ENCODE measurements at regions not wholly inside any gene's neighbourhood (a gene's known extent, or its start where the extent isn't known, plus 50 kb on each side); places are given as distances from the start of the nearest gene placed in this dataset.

- H3K4me3 Mint-ChIP-seq, result no peak overlapping the region
- no peaks in the 10 kb centered on the region for H3K36me3 Mint-ChIP-seq (ENCODE audit: low read depth)
- H3K9me3 Mint-ChIP-seq, result peaks cover 15% of the 10 kb centered on the region
- H3K4me1 Mint-ChIP-seq (ENCODE audit: low read depth), result peaks cover 3% of the 10 kb centered on the region
- no peaks in the 10 kb centered on the region for H3K27me3 Mint-ChIP-seq
- no peak overlapping the region for H3K27ac Mint-ChIP-seq
- DNase-seq, result no peak
Observed at GRCh38 chr7:80362677-80363076, 149.2 kb downstream of the GNAT3 start.

DNA sequence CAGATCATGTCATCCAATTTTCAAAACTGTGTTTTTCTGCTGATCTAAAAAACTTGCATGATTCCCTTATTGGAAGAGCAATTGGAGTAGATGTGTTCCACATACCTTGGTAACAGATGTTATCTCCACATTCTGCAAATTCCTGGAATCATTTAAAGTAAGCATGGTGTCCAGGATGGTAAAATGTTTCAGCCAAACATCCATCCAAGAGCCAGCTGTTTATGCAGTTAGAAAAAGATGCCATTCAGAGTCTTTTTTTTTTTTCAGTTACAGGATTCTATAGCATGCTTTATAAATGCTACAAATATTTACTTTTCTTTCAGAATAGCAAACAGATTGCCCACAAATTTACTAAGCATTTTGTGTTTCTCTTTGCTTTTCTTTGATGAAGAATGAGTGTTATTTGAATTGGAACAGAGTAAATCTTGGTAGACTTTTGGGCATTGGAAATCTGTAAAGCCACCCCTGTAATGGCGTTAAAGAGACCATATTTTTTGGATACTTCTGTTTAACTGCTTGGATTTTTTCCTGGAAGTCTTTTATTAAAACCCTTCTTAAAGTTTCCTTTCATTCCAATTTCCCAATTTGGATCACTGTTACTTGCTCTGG, 149.8 kb downstream of the GNAT3 start:
- no peak for DNase-seq
- Mint-ChIP-seq H3K4me3 (no peak overlapping the region), H3K36me3 (ENCODE audit: low read depth) (no peaks in the 10 kb centered on the region), H3K4me1 (ENCODE audit: low read depth) (peaks cover 3% of the 10 kb centered on the region), H3K9me3 (peaks cover 15% of the 10 kb centered on the region), H3K27me3 (no peaks in the 10 kb centered on the region), H3K27ac (no peak overlapping the region)

DNA sequence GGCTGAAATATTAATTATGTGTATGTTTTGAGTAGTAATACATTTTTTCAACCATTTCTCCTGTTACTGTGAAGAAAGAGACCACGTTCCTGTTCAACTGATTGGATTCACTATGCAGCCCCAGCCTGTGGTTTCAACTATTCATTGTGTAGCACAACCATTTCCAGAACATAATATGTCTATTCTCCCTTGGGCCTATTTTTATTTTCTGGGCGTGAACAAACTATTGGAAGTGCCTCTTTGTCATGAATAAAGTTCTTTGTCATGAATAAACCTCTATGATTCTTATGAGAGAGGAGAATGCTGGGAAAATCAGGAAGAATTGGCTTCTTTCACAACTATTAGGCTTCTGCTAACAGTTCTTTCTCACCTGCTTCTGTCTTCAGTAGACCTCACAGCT, 152.4 kb downstream of the GNAT3 start:
- no peak for DNase-seq
- H3K27me3 Mint-ChIP-seq, result no peaks in the 10 kb centered on the region

GRCh38 chr7:80359029-80359428, 152.8 kb downstream of the GNAT3 start:
- Mint-ChIP-seq H3K27ac (no peak overlapping the region), H3K9me3 (peaks cover 4% of the 10 kb centered on the region), H3K4me3 (no peak overlapping the region)

More for the DNA sequence above, 152.4 kb downstream of the GNAT3 start:
- no peaks in the 10 kb centered on the region for H3K36me3 Mint-ChIP-seq (ENCODE audit: low read depth)
- no peak overlapping the region for H3K27ac Mint-ChIP-seq
- peaks cover 3% of the 10 kb centered on the region for H3K4me1 Mint-ChIP-seq (ENCODE audit: low read depth)
- H3K9me3 Mint-ChIP-seq, result peaks cover 4% of the 10 kb centered on the region
- no peak overlapping the region for H3K4me3 Mint-ChIP-seq

GRCh38 chr7:80357530-80357929, 154.3 kb downstream of the GNAT3 start:
- H3K36me3 Mint-ChIP-seq (ENCODE audit: low read depth), result no peaks in the 10 kb centered on the region

More at GRCh38 chr7:80359029-80359428, 152.8 kb downstream of the GNAT3 start:
- Mint-ChIP-seq H3K36me3 (ENCODE audit: low read depth) (no peaks in the 10 kb centered on the region), H3K4me1 (ENCODE audit: low read depth) (peaks cover 3% of the 10 kb centered on the region), H3K27me3 (no peaks in the 10 kb centered on the region)
- no peak for DNase-seq

DNA sequence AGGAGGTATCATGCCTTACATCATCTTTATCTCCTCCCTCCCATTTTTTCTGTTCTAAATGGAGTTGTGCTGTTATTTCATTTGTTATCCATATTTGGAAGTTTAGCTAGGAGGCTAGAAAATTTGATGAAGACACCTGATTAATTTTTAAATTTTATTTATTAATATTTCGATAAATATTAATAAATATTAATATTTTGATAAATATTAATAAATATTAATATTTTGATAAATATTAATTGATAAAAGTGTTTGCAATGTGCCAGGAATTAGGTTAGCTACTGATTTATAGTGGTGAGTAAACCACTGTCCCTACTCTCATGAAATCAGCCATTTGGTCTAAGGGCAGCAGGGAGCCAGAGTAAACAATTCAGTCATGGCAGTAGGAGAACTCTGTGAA, 161.4 kb downstream of the GNAT3 start:
- DNase-seq, result no peak
- Mint-ChIP-seq H3K4me1 (ENCODE audit: low read depth) (peaks cover 15% of the 10 kb centered on the region), H3K27ac (no peak overlapping the region), H3K36me3 (ENCODE audit: low read depth) (no peaks in the 10 kb centered on the region), H3K9me3 (no peaks in the 10 kb centered on the region), H3K4me3 (no peak overlapping the region), H3K27me3 (no peaks in the 10 kb centered on the region)

More at GRCh38 chr7:80357530-80357929, 154.3 kb downstream of the GNAT3 start:
- no peak overlapping the region for H3K4me3 Mint-ChIP-seq
- no peaks in the 10 kb centered on the region for H3K27me3 Mint-ChIP-seq
- H3K4me1 Mint-ChIP-seq (ENCODE audit: low read depth), result no peaks in the 10 kb centered on the region
- no peak for DNase-seq
- peaks cover 4% of the 10 kb centered on the region for H3K9me3 Mint-ChIP-seq
- no peak overlapping the region for H3K27ac Mint-ChIP-seq

GRCh38 chr7:80348223-80348622, 163.6 kb downstream of the GNAT3 start:
- Mint-ChIP-seq H3K4me1 (ENCODE audit: low read depth) (peaks cover 15% of the 10 kb centered on the region), H3K9me3 (no peaks in the 10 kb centered on the region), H3K36me3 (ENCODE audit: low read depth) (no peaks in the 10 kb centered on the region), H3K4me3 (no peak overlapping the region), H3K27ac (no peak overlapping the region), H3K27me3 (no peaks in the 10 kb centered on the region)
- no peak for DNase-seq

DNA sequence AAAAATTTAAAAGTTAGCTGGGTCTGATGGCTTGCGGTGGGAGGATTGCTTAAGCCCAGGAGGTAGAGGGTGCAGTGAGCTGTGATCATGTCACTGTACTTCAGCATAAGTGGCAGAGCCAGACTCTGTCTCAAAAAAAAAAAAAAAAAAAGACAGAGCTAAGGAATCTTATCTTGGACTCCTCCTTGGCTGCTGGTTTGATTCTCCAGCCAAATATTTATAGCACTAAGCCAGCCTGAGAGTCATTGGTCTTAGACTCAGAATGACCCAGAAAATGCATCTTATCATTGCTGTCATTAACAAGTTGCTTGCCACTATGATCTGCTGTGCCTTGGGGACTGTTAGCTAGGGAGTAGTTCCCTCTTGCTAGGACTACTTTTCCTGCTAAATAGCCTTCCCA, 164.7 kb downstream of the GNAT3 start:
- no peaks in the 10 kb centered on the region for H3K9me3 Mint-ChIP-seq
- peak overlapping the region; percentile 76 for H3K27ac Mint-ChIP-seq
- H3K27me3 Mint-ChIP-seq, result no peaks in the 10 kb centered on the region
- no peaks in the 10 kb centered on the region for H3K36me3 Mint-ChIP-seq (ENCODE audit: low read depth)
- no peak for DNase-seq
- H3K4me1 Mint-ChIP-seq (ENCODE audit: low read depth), result peaks cover 15% of the 10 kb centered on the region
- H3K4me3 Mint-ChIP-seq, result no peak overlapping the region

DNA sequence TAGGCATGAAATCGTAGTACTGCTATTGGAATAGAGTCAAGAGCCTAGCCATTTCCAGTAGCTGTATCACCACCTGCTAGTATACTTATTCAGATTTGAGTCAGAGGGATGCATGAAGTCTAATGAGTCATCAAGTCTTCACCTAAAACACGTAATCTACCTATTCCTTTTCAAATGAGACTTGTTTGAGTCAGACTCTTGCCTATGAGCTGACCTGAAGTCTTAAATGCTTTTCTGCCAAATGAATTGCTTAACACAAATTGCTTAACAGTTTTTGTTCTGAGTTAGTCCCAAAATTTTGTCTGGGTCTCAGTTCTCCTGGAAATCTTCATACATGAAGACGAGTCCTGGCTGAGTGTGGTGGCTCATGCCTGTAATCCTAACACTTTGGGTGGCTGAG, 165.2 kb downstream of the GNAT3 start:
- H3K36me3 Mint-ChIP-seq (ENCODE audit: low read depth), result no peaks in the 10 kb centered on the region
- H3K27ac Mint-ChIP-seq, result peak overlapping the region; percentile 76
- no peak overlapping the region for H3K4me3 Mint-ChIP-seq
- H3K4me1 Mint-ChIP-seq (ENCODE audit: low read depth), result peaks cover 15% of the 10 kb centered on the region
- H3K27me3 Mint-ChIP-seq, result no peaks in the 10 kb centered on the region
- no peak for DNase-seq
- H3K9me3 Mint-ChIP-seq, result no peaks in the 10 kb centered on the region

- H3K4me1 Mint-ChIP-seq (ENCODE audit: low read depth), result no peaks in the 10 kb centered on the region
- H3K4me3 Mint-ChIP-seq, result no peak overlapping the region
- H3K27ac Mint-ChIP-seq, result no peak overlapping the region
- no peaks in the 10 kb centered on the region for H3K9me3 Mint-ChIP-seq
- DNase-seq, result no peak
- H3K27me3 Mint-ChIP-seq, result no peaks in the 10 kb centered on the region
- H3K36me3 Mint-ChIP-seq (ENCODE audit: low read depth), result no peaks in the 10 kb centered on the region
Observed at GRCh38 chr7:80335511-80336231, 176.2 kb downstream of the GNAT3 start.

GRCh38 chr7:80334908-80335307, 177.0 kb downstream of the GNAT3 start:
- H3K4me3 Mint-ChIP-seq, result no peak overlapping the region
- H3K27ac Mint-ChIP-seq, result no peak overlapping the region
- H3K9me3 Mint-ChIP-seq, result no peaks in the 10 kb centered on the region
- DNase-seq, result no peak
- no peaks in the 10 kb centered on the region for H3K36me3 Mint-ChIP-seq (ENCODE audit: low read depth)
- no peaks in the 10 kb centered on the region for H3K27me3 Mint-ChIP-seq
- H3K4me1 Mint-ChIP-seq (ENCODE audit: low read depth), result no peaks in the 10 kb centered on the region

- no peaks in the 10 kb centered on the region for H3K9me3 Mint-ChIP-seq
- H3K27ac Mint-ChIP-seq, result no peak overlapping the region
- H3K4me1 Mint-ChIP-seq (ENCODE audit: low read depth), result no peaks in the 10 kb centered on the region
- H3K36me3 Mint-ChIP-seq (ENCODE audit: low read depth), result no peaks in the 10 kb centered on the region
- DNase-seq, result no peak
- no peak overlapping the region for H3K4me3 Mint-ChIP-seq
- no peaks in the 10 kb centered on the region for H3K27me3 Mint-ChIP-seq
Observed at GRCh38 chr7:80334196-80334595, 177.7 kb downstream of the GNAT3 start.

DNA sequence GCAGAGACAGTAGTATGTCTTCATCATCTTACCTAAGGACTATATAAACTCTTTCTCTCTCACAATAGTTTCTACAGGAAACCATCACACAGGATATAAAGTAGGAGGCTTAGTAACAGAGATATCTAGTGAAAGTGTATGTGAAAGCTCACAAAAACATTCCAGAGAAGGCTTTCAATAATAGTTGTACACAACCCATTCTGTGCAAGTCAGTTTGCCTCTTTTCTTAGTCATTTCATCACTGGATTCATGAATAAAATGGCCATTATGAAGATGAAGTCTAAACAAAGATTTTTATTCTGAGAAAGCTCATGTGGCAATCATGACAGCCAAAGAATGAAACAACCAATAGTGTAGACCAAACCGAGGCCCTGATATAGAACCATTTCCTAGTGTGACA, 178.8 kb downstream of the GNAT3 start:
- peaks cover 4% of the 10 kb centered on the region for H3K9me3 Mint-ChIP-seq
- no peaks in the 10 kb centered on the region for H3K4me1 Mint-ChIP-seq (ENCODE audit: low read depth)
- no peak for DNase-seq
- no peaks in the 10 kb centered on the region for H3K36me3 Mint-ChIP-seq (ENCODE audit: low read depth)
- H3K27ac Mint-ChIP-seq, result no peak overlapping the region
- no peak overlapping the region for H3K4me3 Mint-ChIP-seq
- H3K27me3 Mint-ChIP-seq, result no peaks in the 10 kb centered on the region

DNA sequence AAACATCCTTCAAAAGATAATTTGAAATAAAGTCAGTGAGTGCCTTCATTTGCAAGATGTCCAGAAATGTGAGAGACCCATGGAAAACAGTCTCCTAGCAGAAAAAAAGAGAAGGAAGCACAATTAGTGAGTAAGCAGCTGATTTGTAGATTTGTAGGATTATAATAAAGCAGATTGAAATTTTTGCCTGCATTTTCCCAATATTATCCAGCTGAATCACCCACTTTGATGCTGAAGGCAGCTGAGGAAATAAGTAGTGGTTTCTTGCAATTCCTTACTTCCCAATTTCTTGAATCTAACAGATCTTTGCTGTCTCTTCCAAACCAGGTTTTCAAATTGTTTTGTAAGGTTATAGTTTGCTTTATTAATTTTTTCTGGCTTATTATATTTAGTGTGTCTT, 181.4 kb downstream of the GNAT3 start:
- no peak for DNase-seq
- peaks cover 7% of the 10 kb centered on the region for H3K9me3 Mint-ChIP-seq
- H3K27ac Mint-ChIP-seq, result no peak overlapping the region
- no peaks in the 10 kb centered on the region for H3K36me3 Mint-ChIP-seq (ENCODE audit: low read depth)
- H3K27me3 Mint-ChIP-seq, result no peaks in the 10 kb centered on the region
- no peak overlapping the region for H3K4me3 Mint-ChIP-seq
- H3K4me1 Mint-ChIP-seq (ENCODE audit: low read depth), result no peaks in the 10 kb centered on the region

- no peaks in the 10 kb centered on the region for H3K27me3 Mint-ChIP-seq
- H3K4me3 Mint-ChIP-seq, result no peak overlapping the region
- H3K9me3 Mint-ChIP-seq, result peaks cover 8% of the 10 kb centered on the region
- no peaks in the 10 kb centered on the region for H3K4me1 Mint-ChIP-seq (ENCODE audit: low read depth)
- no peaks in the 10 kb centered on the region for H3K36me3 Mint-ChIP-seq (ENCODE audit: low read depth)
- no peak overlapping the region for H3K27ac Mint-ChIP-seq
- DNase-seq, result no peak
Observed at GRCh38 chr7:80324032-80324431, 187.8 kb downstream of the GNAT3 start.
